SK-N-SH (cell line): ENCODE measurements at regions not wholly inside any gene's neighbourhood (a gene's known extent, or its start where the extent isn't known, plus 50 kb on each side); places are given as distances from the start of the nearest gene placed in this dataset.

ENCODE experiments used
- CTCF ChIA-PET: fragments of 300-600, 350-600 bp; formaldehyde crosslinking; extraction: SDS; loops from one replicate; lab custom pipeline; 2021; lab: Yijun Ruan, JAX
- POLR2A ChIA-PET: fragments of 350-600 bp; sonication (Branson Sonifier 250); formaldehyde crosslinking; extraction: SDS; loops from one replicate; lab custom pipeline; 2020; ENCODE audit warnings: antibody characterized with exemption, inconsistent platforms; lab: Yijun Ruan, JAX
- DNase-seq: peaks from one replicate; pipeline ENCODE4 v3.0.0; 2012
- H2AFZ ChIP-seq: fragments of 200-600 bp; sonication (generic); 2 replicates; pipeline ENCODE4 v1.8.1; 2016; ENCODE audit warnings: antibody characterized with exemption, mild to moderate bottlenecking, low read depth
- H3F3A ChIP-seq: fragments of 200-600 bp; sonication (generic); replicated peaks from 2 replicates; pipeline ENCODE3; 2016; ENCODE audit warnings: antibody characterized with exemption, mild to moderate bottlenecking; ENCODE audit not compliant: insufficient read depth
- H3K27ac ChIP-seq, 2 experiments: fragments of 200-500 bp in 1 of 2; fragments of 200-600 bp in 1 of 2; sonication (Bioruptor generic) in 1 of 2; sonication (generic), shearing (Covaris generic) in 1 of 2; 2 replicates each; pipeline versions ENCODE4 v1.5.1 to v1.6.1; 2014 to 2016; ENCODE audit warnings: low read depth in 2 of 2, inconsistent platforms in 1 of 2, low read length in 1 of 2, mild to moderate bottlenecking in 1 of 2, mixed read lengths in 1 of 2
- H3K27me3 ChIP-seq: fragments of 200-600 bp; sonication (generic), shearing (Covaris generic); 2 replicates; pipeline ENCODE4 v1.6.1; 2016; ENCODE audit warnings: mixed run types; ENCODE audit not compliant: insufficient read depth
- H3K36me3 ChIP-seq, 2 experiments: fragments of 200-500 bp in 1 of 2; fragments of 200-600 bp in 1 of 2; sonication (Bioruptor generic) in 1 of 2; sonication (generic) in 1 of 2; replicated peaks in 1 of 2; 2 replicates each; pipeline versions ENCODE3 to v1.5.1; 2014 to 2016; ENCODE audit warnings: low read length in 1 of 2, mild to moderate bottlenecking in 1 of 2; ENCODE audit not compliant: insufficient read depth in 2 of 2, control insufficient read depth in 1 of 2
- H3K4me1 ChIP-seq, 2 experiments: fragments of 200-500 bp in 1 of 2; fragments of 200-600 bp in 1 of 2; sonication (Bioruptor generic) in 1 of 2; sonication (generic), shearing (Covaris generic) in 1 of 2; 2 replicates each; pipeline versions ENCODE4 v1.5.1 to v1.6.1; 2014 to 2016; ENCODE audit warnings: low read depth in 1 of 2, low read length in 1 of 2, mixed run types in 1 of 2; ENCODE audit not compliant: insufficient read depth in 2 of 2, control insufficient read depth in 1 of 2
- H3K4me2 ChIP-seq: fragments of 200-600 bp; sonication (generic), shearing (Covaris generic); 2 replicates; pipeline ENCODE4 v1.6.1; 2017; ENCODE audit warnings: mixed run types
- H3K4me3 ChIP-seq, 2 experiments: fragments of 200-500 bp in 1 of 2; fragments of 200-600 bp in 1 of 2; sonication (Bioruptor generic) in 1 of 2; sonication (generic), shearing (Covaris generic) in 1 of 2; 2 replicates each; pipeline versions ENCODE4 v1.5.1 to v1.8.1; 2014 to 2016; ENCODE audit warnings: low read depth in 2 of 2, inconsistent platforms in 1 of 2, low read length in 1 of 2, mild to moderate bottlenecking in 1 of 2, mixed read lengths in 1 of 2, moderate library complexity in 1 of 2
- H3K79me2 ChIP-seq: fragments of 200-600 bp; sonication (generic); 2 replicates; pipeline ENCODE4 v1.8.1; 2017; ENCODE audit warnings: mild to moderate bottlenecking; ENCODE audit not compliant: insufficient read depth
- H3K9ac ChIP-seq: fragments of 200-600 bp; sonication (generic); 2 replicates; pipeline ENCODE4 v1.6.1; 2017; ENCODE audit warnings: mixed run types
- H3K9me2 ChIP-seq: fragments of 200-600 bp; sonication (generic); 2 replicates; pipeline ENCODE4 v1.6.1; 2017; ENCODE audit warnings: mixed run types
- H3K9me3 ChIP-seq: fragments of 200-600 bp; sonication (generic); 2 replicates; pipeline ENCODE4 v1.6.1; 2017; ENCODE audit warnings: mixed run types, mild to moderate bottlenecking, moderate library complexity
- H4K20me1 ChIP-seq: fragments of 200-600 bp; sonication (generic); 2 replicates; pipeline ENCODE4 v1.6.1; 2017; ENCODE audit warnings: mild to moderate bottlenecking, mixed run types; ENCODE audit not compliant: insufficient read depth
- CHD2 ChIP-seq: fragments of 150-350 bp; IDR thresholded peaks from 2 replicates; pipeline ENCODE4 v1.6.1; 2018; ENCODE audit warnings: low read length; ENCODE audit not compliant: partially characterized antibody
- ELF1 ChIP-seq: IDR thresholded peaks from 2 replicates; pipeline ENCODE4 v1.4.0; 2012
- FOXJ3 ChIP-seq: sonication (generic); formaldehyde crosslinking; IDR thresholded peaks from 2 replicates; pipeline ENCODE4 v1.5.1; 2020; ENCODE audit warnings: mild to moderate bottlenecking, missing genetic modification reagents
- GATA2 ChIP-seq: sonication (generic); formaldehyde crosslinking; IDR thresholded peaks from 2 replicates; pipeline ENCODE4 v1.5.0; 2020; ENCODE audit warnings: mild to moderate bottlenecking, missing genetic modification reagents
- JUND ChIP-seq: IDR thresholded peaks from 2 replicates; pipeline ENCODE4 v1.4.0; 2012
- MXI1 ChIP-seq: IDR thresholded peaks from 2 replicates; pipeline ENCODE4 v1.6.1; 2012; ENCODE audit warnings: mild to moderate bottlenecking, low read depth, low read length, improper control_type of control experiment
- NFIC ChIP-seq: IDR thresholded peaks from 2 replicates; pipeline ENCODE4 v1.4.0; 2012; ENCODE audit warnings: borderline replicate concordance
- POLR2AphosphoS5 ChIP-seq: IDR thresholded peaks from 2 replicates; pipeline ENCODE4 v1.6.1; 2012; ENCODE audit warnings: low read depth, low read length
- RAD21 ChIP-seq: IDR thresholded peaks from 2 replicates; pipeline ENCODE4 v1.6.1; 2012; ENCODE audit warnings: mild to moderate bottlenecking, low read length
- RFX5 ChIP-seq: IDR thresholded peaks from 2 replicates; pipeline ENCODE4 v1.6.1; 2012; ENCODE audit warnings: mild to moderate bottlenecking, improper control_type of control experiment, low read length
- RXRA ChIP-seq: IDR thresholded peaks from 2 replicates; pipeline ENCODE4 v1.4.0; 2012; ENCODE audit warnings: low read depth, mild to moderate bottlenecking, borderline replicate concordance
- SMC3 ChIP-seq: IDR thresholded peaks from 2 replicates; pipeline ENCODE4 v1.6.1; 2012; ENCODE audit warnings: low read depth, low read length, improper control_type of control experiment
- TAF1 ChIP-seq: IDR thresholded peaks from 2 replicates; pipeline ENCODE4 v1.6.1; 2012; ENCODE audit warnings: low read depth, mild to moderate bottlenecking, low read length, moderate library complexity, borderline replicate concordance
- TEAD4 ChIP-seq: IDR thresholded peaks from 2 replicates; pipeline ENCODE4 v1.4.0; 2012; ENCODE audit warnings: mild to moderate bottlenecking, borderline replicate concordance; ENCODE audit not compliant: insufficient read depth
- YY1 ChIP-seq: IDR thresholded peaks from 2 replicates; pipeline ENCODE4 v1.4.0; 2012; ENCODE audit warnings: low read depth, mild to moderate bottlenecking
- WGBS: methylation state at CpG from one replicate; pipeline ENCODE4 v1.1.6; 2017; ENCODE audit warnings: low lambda C conversion rate; 5-methylcytosine and 5-hydroxymethylcytosine counted together
- TF ChIP-seq, protein P1 (sequence below): IDR thresholded peaks from 2 replicates; pipeline ENCODE4 v1.4.0; 2012; ENCODE audit warnings: low read depth, borderline replicate concordance
- TF ChIP-seq, protein P2 (sequence below): IDR thresholded peaks from 2 replicates; pipeline ENCODE4 v1.4.0; 2012; ENCODE audit warnings: low read depth, borderline replicate concordance
- TF ChIP-seq, protein P3 (sequence below): fragments of 200-600 bp; sonication (generic); IDR thresholded peaks from 2 replicates; pipeline ENCODE4 v1.6.1; 2017; ENCODE audit warnings: antibody characterized with exemption, mild to moderate bottlenecking, moderate library complexity
- TF ChIP-seq, protein P4 (sequence below): IDR thresholded peaks from 2 replicates; pipeline ENCODE4 v1.6.1; 2012; ENCODE audit warnings: mild to moderate bottlenecking, low read depth, low read length, moderate library complexity
- TF ChIP-seq, protein P5 (sequence below): fragments of 150-350 bp; IDR thresholded peaks from 2 replicates; pipeline ENCODE4 v1.6.1; 2017; ENCODE audit warnings: antibody characterized with exemption, low read length, low read depth, borderline replicate concordance

DNA sequence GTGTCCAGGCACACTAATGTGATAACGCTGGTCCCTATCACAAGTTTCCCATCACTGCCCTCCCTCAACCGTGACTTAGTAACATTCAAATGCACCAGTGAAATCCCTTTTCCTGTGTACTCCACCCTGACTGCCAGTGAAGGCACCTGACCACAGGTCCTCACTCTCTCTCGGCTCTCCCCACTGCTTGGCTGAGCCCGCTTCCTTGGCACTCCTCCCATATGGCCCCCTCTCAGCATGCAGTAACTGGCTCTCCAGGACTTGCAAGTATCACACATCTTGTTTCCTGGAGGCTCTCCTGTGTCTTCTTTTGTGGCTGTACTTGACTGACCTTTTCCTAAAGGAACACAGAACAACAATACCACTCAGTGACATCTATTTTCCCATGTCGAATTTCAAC lies 292.0 kb upstream of the ZNF608 start:
- H3K79me2 ChIP-seq: no peaks in the 10 kb centered on the region
- no peak overlapping the region for H3K4me2 ChIP-seq
- no peaks in the 10 kb centered on the region for H3K9me2 ChIP-seq
- peaks cover 4 to 14% of the 10 kb centered on the region in 2 experiments for H3K4me1 ChIP-seq
- H3K4me3 ChIP-seq: no peak overlapping the region
- no peaks in the 10 kb centered on the region for H3K36me3 ChIP-seq
- H2AFZ ChIP-seq: no peak overlapping the region
- ChIA-PET POLR2A (no interaction called here), CTCF (no interaction called here)
- H3K9ac ChIP-seq: no peak overlapping the region
- H4K20me1 ChIP-seq: no peaks in the 10 kb centered on the region
- TF ChIP-seq ELF1 (no peak), TEAD4 (no peak), RFX5 (no peak), SMC3 (no peak), CHD2 (no peak)
- H3K9me3 ChIP-seq: no peaks in the 10 kb centered on the region
- DNase-seq: no peak
- no peaks in the 10 kb centered on the region for H3K27me3 ChIP-seq
- H3F3A ChIP-seq: no peaks in the 10 kb centered on the region
- H3K27ac ChIP-seq: no peak overlapping the region
- WGBS: 91% methylated on average over 5 of the region's 5 CpGs

DNA sequence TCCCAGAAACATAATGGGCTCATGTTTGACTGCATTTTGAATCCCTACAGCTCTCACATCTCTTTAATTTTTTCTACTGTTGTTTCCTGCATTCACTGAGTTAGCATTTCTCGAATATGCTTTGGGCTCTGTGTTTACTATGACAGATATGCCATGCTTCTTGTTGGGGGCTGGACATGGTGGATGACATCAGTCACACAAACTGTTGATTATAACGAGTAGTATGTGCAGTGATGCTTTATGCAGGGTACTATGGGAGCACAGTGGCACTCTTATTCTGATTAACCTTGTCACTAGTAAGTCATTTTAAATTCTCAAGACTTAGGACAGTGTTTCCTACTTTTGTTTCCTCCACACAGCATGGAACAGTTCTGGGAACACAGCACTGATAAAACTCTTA lies 295.4 kb upstream of the ZNF608 start:
- H3K4me1 ChIP-seq: peaks cover 20 to 33% of the 10 kb centered on the region in 2 experiments
- no peak for DNase-seq
- TF ChIP-seq POLR2AphosphoS5 (no peak), RAD21 (no peak), NFIC (no peak), TEAD4 (no peak), RXRA (no peak), SMC3 (no peak), YY1 (no peak), MXI1 (no peak), FOXJ3 (CRISPR knock-in tag) (no peak), CHD2 (no peak), TAF1 (no peak), GATA2 (CRISPR knock-in tag) (no peak), JUND (no peak)
- TF ChIP-seq, protein P1, sequence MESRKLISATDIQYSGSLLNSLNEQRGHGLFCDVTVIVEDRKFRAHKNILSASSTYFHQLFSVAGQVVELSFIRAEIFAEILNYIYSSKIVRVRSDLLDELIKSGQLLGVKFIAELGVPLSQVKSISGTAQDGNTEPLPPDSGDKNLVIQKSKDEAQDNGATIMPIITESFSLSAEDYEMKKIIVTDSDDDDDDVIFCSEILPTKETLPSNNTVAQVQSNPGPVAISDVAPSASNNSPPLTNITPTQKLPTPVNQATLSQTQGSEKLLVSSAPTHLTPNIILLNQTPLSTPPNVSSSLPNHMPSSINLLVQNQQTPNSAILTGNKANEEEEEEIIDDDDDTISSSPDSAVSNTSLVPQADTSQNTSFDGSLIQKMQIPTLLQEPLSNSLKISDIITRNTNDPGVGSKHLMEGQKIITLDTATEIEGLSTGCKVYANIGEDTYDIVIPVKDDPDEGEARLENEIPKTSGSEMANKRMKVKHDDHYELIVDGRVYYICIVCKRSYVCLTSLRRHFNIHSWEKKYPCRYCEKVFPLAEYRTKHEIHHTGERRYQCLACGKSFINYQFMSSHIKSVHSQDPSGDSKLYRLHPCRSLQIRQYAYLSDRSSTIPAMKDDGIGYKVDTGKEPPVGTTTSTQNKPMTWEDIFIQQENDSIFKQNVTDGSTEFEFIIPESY: no peak
- TF ChIP-seq, protein P2, sequence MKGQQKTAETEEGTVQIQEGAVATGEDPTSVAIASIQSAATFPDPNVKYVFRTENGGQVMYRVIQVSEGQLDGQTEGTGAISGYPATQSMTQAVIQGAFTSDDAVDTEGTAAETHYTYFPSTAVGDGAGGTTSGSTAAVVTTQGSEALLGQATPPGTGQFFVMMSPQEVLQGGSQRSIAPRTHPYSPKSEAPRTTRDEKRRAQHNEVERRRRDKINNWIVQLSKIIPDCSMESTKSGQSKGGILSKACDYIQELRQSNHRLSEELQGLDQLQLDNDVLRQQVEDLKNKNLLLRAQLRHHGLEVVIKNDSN: no peak
- TF ChIP-seq, protein P3, sequence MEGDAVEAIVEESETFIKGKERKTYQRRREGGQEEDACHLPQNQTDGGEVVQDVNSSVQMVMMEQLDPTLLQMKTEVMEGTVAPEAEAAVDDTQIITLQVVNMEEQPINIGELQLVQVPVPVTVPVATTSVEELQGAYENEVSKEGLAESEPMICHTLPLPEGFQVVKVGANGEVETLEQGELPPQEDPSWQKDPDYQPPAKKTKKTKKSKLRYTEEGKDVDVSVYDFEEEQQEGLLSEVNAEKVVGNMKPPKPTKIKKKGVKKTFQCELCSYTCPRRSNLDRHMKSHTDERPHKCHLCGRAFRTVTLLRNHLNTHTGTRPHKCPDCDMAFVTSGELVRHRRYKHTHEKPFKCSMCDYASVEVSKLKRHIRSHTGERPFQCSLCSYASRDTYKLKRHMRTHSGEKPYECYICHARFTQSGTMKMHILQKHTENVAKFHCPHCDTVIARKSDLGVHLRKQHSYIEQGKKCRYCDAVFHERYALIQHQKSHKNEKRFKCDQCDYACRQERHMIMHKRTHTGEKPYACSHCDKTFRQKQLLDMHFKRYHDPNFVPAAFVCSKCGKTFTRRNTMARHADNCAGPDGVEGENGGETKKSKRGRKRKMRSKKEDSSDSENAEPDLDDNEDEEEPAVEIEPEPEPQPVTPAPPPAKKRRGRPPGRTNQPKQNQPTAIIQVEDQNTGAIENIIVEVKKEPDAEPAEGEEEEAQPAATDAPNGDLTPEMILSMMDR: no peak
- TF ChIP-seq, protein P4, sequence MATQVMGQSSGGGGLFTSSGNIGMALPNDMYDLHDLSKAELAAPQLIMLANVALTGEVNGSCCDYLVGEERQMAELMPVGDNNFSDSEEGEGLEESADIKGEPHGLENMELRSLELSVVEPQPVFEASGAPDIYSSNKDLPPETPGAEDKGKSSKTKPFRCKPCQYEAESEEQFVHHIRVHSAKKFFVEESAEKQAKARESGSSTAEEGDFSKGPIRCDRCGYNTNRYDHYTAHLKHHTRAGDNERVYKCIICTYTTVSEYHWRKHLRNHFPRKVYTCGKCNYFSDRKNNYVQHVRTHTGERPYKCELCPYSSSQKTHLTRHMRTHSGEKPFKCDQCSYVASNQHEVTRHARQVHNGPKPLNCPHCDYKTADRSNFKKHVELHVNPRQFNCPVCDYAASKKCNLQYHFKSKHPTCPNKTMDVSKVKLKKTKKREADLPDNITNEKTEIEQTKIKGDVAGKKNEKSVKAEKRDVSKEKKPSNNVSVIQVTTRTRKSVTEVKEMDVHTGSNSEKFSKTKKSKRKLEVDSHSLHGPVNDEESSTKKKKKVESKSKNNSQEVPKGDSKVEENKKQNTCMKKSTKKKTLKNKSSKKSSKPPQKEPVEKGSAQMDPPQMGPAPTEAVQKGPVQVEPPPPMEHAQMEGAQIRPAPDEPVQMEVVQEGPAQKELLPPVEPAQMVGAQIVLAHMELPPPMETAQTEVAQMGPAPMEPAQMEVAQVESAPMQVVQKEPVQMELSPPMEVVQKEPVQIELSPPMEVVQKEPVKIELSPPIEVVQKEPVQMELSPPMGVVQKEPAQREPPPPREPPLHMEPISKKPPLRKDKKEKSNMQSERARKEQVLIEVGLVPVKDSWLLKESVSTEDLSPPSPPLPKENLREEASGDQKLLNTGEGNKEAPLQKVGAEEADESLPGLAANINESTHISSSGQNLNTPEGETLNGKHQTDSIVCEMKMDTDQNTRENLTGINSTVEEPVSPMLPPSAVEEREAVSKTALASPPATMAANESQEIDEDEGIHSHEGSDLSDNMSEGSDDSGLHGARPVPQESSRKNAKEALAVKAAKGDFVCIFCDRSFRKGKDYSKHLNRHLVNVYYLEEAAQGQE: no peak
- TF ChIP-seq, protein P5, sequence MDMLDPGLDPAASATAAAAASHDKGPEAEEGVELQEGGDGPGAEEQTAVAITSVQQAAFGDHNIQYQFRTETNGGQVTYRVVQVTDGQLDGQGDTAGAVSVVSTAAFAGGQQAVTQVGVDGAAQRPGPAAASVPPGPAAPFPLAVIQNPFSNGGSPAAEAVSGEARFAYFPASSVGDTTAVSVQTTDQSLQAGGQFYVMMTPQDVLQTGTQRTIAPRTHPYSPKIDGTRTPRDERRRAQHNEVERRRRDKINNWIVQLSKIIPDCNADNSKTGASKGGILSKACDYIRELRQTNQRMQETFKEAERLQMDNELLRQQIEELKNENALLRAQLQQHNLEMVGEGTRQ: no peak

More for the DNA sequence above, 295.4 kb upstream of the ZNF608 start:
- Histone ChIP-seq H3K79me2 (no peaks in the 10 kb centered on the region), H3K27ac (no peak overlapping the region), H3K9ac (no peak overlapping the region), H3K9me3 (no peaks in the 10 kb centered on the region), H3K4me2 (no peak overlapping the region), H3K4me3 (no peak overlapping the region), H2AFZ (no peak overlapping the region), H3K36me3 (no peaks in the 10 kb centered on the region), H3K27me3 (no peaks in the 10 kb centered on the region), H3K9me2 (no peaks in the 10 kb centered on the region), H4K20me1 (no peaks in the 10 kb centered on the region), H3F3A (peaks cover 19% of the 10 kb centered on the region)
- ChIA-PET CTCF (interaction anchor here (1.1 kb wide), 1 partner anchor 292 kb away, joined by 3 read pairs; no protein-coding TSS in a partner anchor), POLR2A (no interaction called here)
- 65% methylated on average over 2 of the region's 2 CpGs for WGBS
